Ovary (tissue), 7 donors: ENCODE measurements at regions not wholly inside any gene's neighbourhood (a gene's known extent, or its start where the extent isn't known, plus 50 kb on each side); places are given as distances from the start of the nearest gene placed in this dataset.

Experiments used
- DNase-seq, 5 donors: peaks; one replicate each; pipeline ENCODE4 v3.0.0-alpha.2; 2019 to 2020
- H3K27ac ChIP-seq, 2 donors: fragments of 200-600 bp; one replicate each; pipeline versions ENCODE4 v1.5.1 to v1.8.0; 2019 to 2022
- H3K27me3 ChIP-seq: fragments of 200-600 bp; one replicate; pipeline ENCODE4 v1.8.0; 2022
- H3K36me3 ChIP-seq: fragments of 200-600 bp; sonication (generic); one replicate; pipeline ENCODE4 v1.5.1; 2019
- H3K4me1 ChIP-seq: one replicate; pipeline ENCODE4 v1.8.1; 2013; ENCODE audit warnings: mild to moderate bottlenecking, moderate library complexity; ENCODE audit not compliant: insufficient read depth
- H3K4me3 ChIP-seq: fragments of 200-600 bp; sonication (generic); one replicate; pipeline ENCODE4 v1.5.1; 2017
- H3K9me3 ChIP-seq, 2 donors: fragments of 200-600 bp in 1 of 2; sonication (generic) in 1 of 2; one replicate each; pipeline versions ENCODE4 v1.5.1 to v1.8.1; 2013 to 2019; ENCODE audit warnings: mild to moderate bottlenecking in 1 of 2, moderate library complexity in 1 of 2
- CTCF ChIP-seq, 3 donors: fragments of 450-650 bp in 2 of 3; fragments of 200-600 bp in 1 of 3; IDR thresholded peaks; one replicate each; pipeline versions ENCODE4 v1.5.1 to v1.8.0; 2016 to 2022; ENCODE audit warnings: antibody characterized with exemption in 3 of 3, mild to moderate bottlenecking in 1 of 3
- EP300 ChIP-seq: sonication (generic); formaldehyde crosslinking; IDR thresholded peaks from one replicate; pipeline ENCODE4 v1.6.1; 2017; ENCODE audit warnings: antibody characterized with exemption
- POLR2A ChIP-seq: fragments of 450-650 bp; IDR thresholded peaks from one replicate; pipeline ENCODE4 v1.6.1; 2017; ENCODE audit warnings: antibody characterized with exemption, mild to moderate bottlenecking, moderate library complexity
- WGBS, 3 donors: extraction: QIAGEN DNeasy Blood & Tissue Kit in 1 of 3; methylation state at CpG; one replicate each; pipeline versions ENCODE4 v1.1.5 to v1.1.7; 2013 to 2017; 5-methylcytosine and 5-hydroxymethylcytosine counted together
- intact Hi-C, 4 donors: fragments of 100-400 bp; cut with DNase I; formaldehyde crosslinking; loops; one replicate each; pipeline versions ENCODE4 v1.11.0 to v1.15.1; 2022 to 2023
- donor health status: DM: no; HTN: no; CAD: no; lungs with moderate emphysema.
- donor health status: DM: no; HTN: no; CAD: no.
- donor health status: Bipolar disorder and iron deficiency.
- donor health status: DM: no; HTN: no; CAD: no.
- donor health status: DM: yes; HTN: yes; CAD: no.

- H3K27me3 ChIP-seq: no peaks in the 10 kb centered on the region
- TF ChIP-seq POLR2A (no peak), CTCF (IDR thresholded peaks at IDR 0.05) (no peak), EP300 (no peak)
- WGBS, 3 donors: 95 to 100% (median 96%) methylated on average over 1 of the region's 1 CpG
- intact Hi-C loops: no loop called here
- H3K36me3 ChIP-seq: no peaks in the 10 kb centered on the region
- no peak overlapping the region for H3K4me3 ChIP-seq
- no peak for DNase-seq
- no peaks in the 10 kb centered on the region for H3K9me3 ChIP-seq
- no peak overlapping the region for H3K27ac ChIP-seq
- H3K4me1 ChIP-seq: no peaks in the 10 kb centered on the region
Observed at GRCh38 chr14:61167642-61168041, 113.5 kb downstream of the TMEM30B start.

- no peaks in the 10 kb centered on the region for H3K4me1 ChIP-seq
- intact Hi-C loops: no loop called here
- 79 to 89% (median 80%) methylated on average over 2 of the region's 2 CpGs for WGBS, 3 donors
Observed at GRCh38 chr14:61160798-61161197, 120.3 kb downstream of the TMEM30B start.

GRCh38 chr14:61154641-61155040 lies 126.5 kb downstream of the TMEM30B start:
- no peak for DNase-seq
- no peaks in the 10 kb centered on the region for H3K36me3 ChIP-seq
- H3K4me1 ChIP-seq: no peaks in the 10 kb centered on the region
- intact Hi-C loops: no loop called here
- no peak overlapping the region for H3K27ac ChIP-seq
- H3K27me3 ChIP-seq: no peaks in the 10 kb centered on the region
- H3K4me3 ChIP-seq: no peak overlapping the region
- TF ChIP-seq POLR2A: no peak
- no peak for TF ChIP-seq EP300
- no peak for TF ChIP-seq CTCF (IDR thresholded peaks at IDR 0.05)
- H3K9me3 ChIP-seq: no peaks in the 10 kb centered on the region
- WGBS, 3 donors: 30 to 36% (median 34%) methylated on average over 2 of the region's 2 CpGs

More at GRCh38 chr14:61160798-61161197, 120.3 kb downstream of the TMEM30B start:
- Histone ChIP-seq H3K27ac (no peak overlapping the region), H3K4me3 (no peak overlapping the region), H3K27me3 (no peaks in the 10 kb centered on the region), H3K9me3 (no peaks in the 10 kb centered on the region), H3K36me3 (no peaks in the 10 kb centered on the region)
- TF ChIP-seq CTCF (IDR thresholded peaks at IDR 0.05) (no peak), EP300 (no peak), POLR2A (no peak)
- no peak for DNase-seq

- WGBS, 3 donors: 82 to 85% (median 83%) methylated on average over 8 of the region's 8 CpGs
- no peak for DNase-seq
- intact Hi-C loops: no loop called here
Observed at GRCh38 chr14:61153914-61154545, 127.1 kb downstream of the TMEM30B start.

More at GRCh38 chr14:61153914-61154545, 127.1 kb downstream of the TMEM30B start:
- Histone ChIP-seq H3K36me3 (no peaks in the 10 kb centered on the region), H3K9me3 (no peaks in the 10 kb centered on the region), H3K4me1 (no peaks in the 10 kb centered on the region), H3K27me3 (no peaks in the 10 kb centered on the region), H3K4me3 (no peak overlapping the region), H3K27ac (no peak overlapping the region)
- TF ChIP-seq EP300: no peak
- TF ChIP-seq CTCF (IDR thresholded peaks at IDR 0.05): no peak
